HEK293 (cell line): ENCODE measurements at regions not wholly inside any gene's neighbourhood (a gene's known extent, or its start where the extent isn't known, plus 50 kb on each side); places are given as distances from the start of the nearest gene placed in this dataset.
A peak's percentile ranks its signal among the peaks of the same experiment; 100 is the strongest.

Experiments
- CTCF ChIA-PET: fragments of 350-600 bp; formaldehyde crosslinking; extraction: SDS; loops from one replicate; lab custom pipeline; 2021; ENCODE audit warnings: antibody characterized with exemption; lab: Yijun Ruan, JAX
- POLR2A ChIA-PET: fragments of 300-600 bp; formaldehyde crosslinking; extraction: SDS; loops from one replicate; lab custom pipeline; 2020; ENCODE audit warnings: antibody characterized with exemption, inconsistent platforms; lab: Yijun Ruan, JAX
- H3K27ac ChIP-seq: fragments of 200-500 bp; sonication (Bioruptor generic); 2 replicates; pipeline ENCODE4 v1.5.1; 2014; ENCODE audit warnings: low read depth, low read length, control low read depth, inconsistent platforms; ENCODE audit errors: extremely low read depth
- H3K36me3 ChIP-seq, 2 experiments: fragments of 200-500 bp in 1 of 2; sonication (Bioruptor generic) in 1 of 2; 1 replicate in 1 of 2; 2 replicates in 1 of 2; pipeline ENCODE4 v1.5.1; 2014 to 2017; ENCODE audit warnings: inconsistent platforms in 2 of 2, low read length in 2 of 2; ENCODE audit not compliant: control insufficient read depth in 2 of 2, insufficient read depth in 1 of 2
- H3K4me1 ChIP-seq: fragments of 200-500 bp; sonication (Bioruptor generic); 2 replicates; pipeline ENCODE4 v1.5.1; 2014; ENCODE audit warnings: mild to moderate bottlenecking, low read length, inconsistent platforms; ENCODE audit not compliant: control insufficient read depth, insufficient read depth
- H3K4me3 ChIP-seq: 2 replicates; pipeline ENCODE4 v1.5.1; 2011; ENCODE audit warnings: low read depth, mild to moderate bottlenecking, control low read depth, low read length, moderate library complexity
- H3K9me3 ChIP-seq: fragments of 200-500 bp; sonication (Bioruptor generic); 2 replicates; pipeline ENCODE4 v1.5.1; 2014; ENCODE audit warnings: low read depth, low read length, inconsistent platforms; ENCODE audit not compliant: control insufficient read depth, insufficient read depth
- HOXD13 ChIP-seq: sonication (generic); formaldehyde crosslinking; IDR thresholded peaks from 2 replicates; pipeline ENCODE4 v1.8.0; 2022; ENCODE audit warnings: missing genetic modification reagents, borderline replicate concordance
- KLF1 ChIP-seq: fragments of 450-650 bp; formaldehyde crosslinking; IDR thresholded peaks from 2 replicates; pipeline ENCODE4 v1.5.1; 2016; ENCODE audit warnings: missing biosample characterization, missing genetic modification characterization
- KLF8 ChIP-seq: fragments of 450-650 bp; formaldehyde crosslinking; IDR thresholded peaks from 2 replicates; pipeline ENCODE4 v1.5.1; 2016; ENCODE audit warnings: missing biosample characterization, missing genetic modification characterization
- REPIN1 ChIP-seq: fragments of 450-650 bp; formaldehyde crosslinking; IDR thresholded peaks from 2 replicates; pipeline ENCODE4 v1.5.1; 2017; ENCODE audit warnings: missing biosample characterization, missing genetic modification characterization, low read depth
- SETDB1 ChIP-seq: IDR thresholded peaks from one replicate; pipeline ENCODE4 v1.6.1; 2017; ENCODE audit warnings: mild to moderate bottlenecking, low read length, moderate library complexity, mixed read lengths; ENCODE audit not compliant: insufficient read length
- ZBTB21 ChIP-seq: fragments of 450-650 bp; formaldehyde crosslinking; IDR thresholded peaks from 2 replicates; pipeline ENCODE4 v1.5.1; 2017; ENCODE audit warnings: missing biosample characterization, missing genetic modification characterization
- ZEB2 ChIP-seq: fragments of 450-650 bp; formaldehyde crosslinking; IDR thresholded peaks from 2 replicates; pipeline ENCODE4 v1.5.1; 2016; ENCODE audit warnings: missing biosample characterization, missing genetic modification characterization
- ZFP3 ChIP-seq: fragments of 450-650 bp; formaldehyde crosslinking; IDR thresholded peaks from 2 replicates; pipeline ENCODE4 v1.5.1; 2016; ENCODE audit warnings: low read depth, missing biosample characterization, missing genetic modification characterization
- ZIC2 ChIP-seq: fragments of 450-650 bp; formaldehyde crosslinking; IDR thresholded peaks from 2 replicates; pipeline ENCODE4 v1.5.1; 2016; ENCODE audit warnings: missing biosample characterization, missing genetic modification characterization
- ZNF121 ChIP-seq: fragments of 450-650 bp; formaldehyde crosslinking; IDR thresholded peaks from 2 replicates; pipeline ENCODE4 v1.5.1; 2016; ENCODE audit warnings: missing biosample characterization, missing genetic modification characterization
- ZNF133 ChIP-seq: fragments of 450-650 bp; formaldehyde crosslinking; IDR thresholded peaks from 2 replicates; pipeline ENCODE4 v1.5.1; 2016; ENCODE audit warnings: missing biosample characterization, missing genetic modification characterization
- ZNF140 ChIP-seq: fragments of 450-650 bp; formaldehyde crosslinking; IDR thresholded peaks from 2 replicates; pipeline ENCODE4 v1.5.1; 2016; ENCODE audit warnings: missing biosample characterization, missing genetic modification characterization
- ZNF157 ChIP-seq: fragments of 450-650 bp; formaldehyde crosslinking; IDR thresholded peaks from 2 replicates; pipeline ENCODE4 v1.5.1; 2016; ENCODE audit warnings: missing biosample characterization, missing genetic modification characterization
- ZNF174 ChIP-seq: fragments of 450-650 bp; formaldehyde crosslinking; IDR thresholded peaks from 2 replicates; pipeline ENCODE4 v1.5.0; 2017; ENCODE audit warnings: missing biosample characterization, mild to moderate bottlenecking, missing genetic modification characterization
- ZNF211 ChIP-seq: fragments of 450-650 bp; formaldehyde crosslinking; IDR thresholded peaks from 2 replicates; pipeline ENCODE4 v1.5.1; 2016; ENCODE audit warnings: low read depth, missing biosample characterization, missing genetic modification characterization
- ZNF248 ChIP-seq: fragments of 450-650 bp; formaldehyde crosslinking; IDR thresholded peaks from 2 replicates; pipeline ENCODE4 v1.5.1; 2017; ENCODE audit warnings: missing biosample characterization, missing genetic modification characterization
- ZNF324 ChIP-seq: fragments of 450-650 bp; formaldehyde crosslinking; IDR thresholded peaks from 2 replicates; pipeline ENCODE4 v1.5.1; 2016; ENCODE audit warnings: missing biosample characterization, missing genetic modification characterization
- ZNF433 ChIP-seq: fragments of 450-650 bp; formaldehyde crosslinking; IDR thresholded peaks from 2 replicates; pipeline ENCODE4 v1.5.1; 2016; ENCODE audit warnings: missing biosample characterization, missing genetic modification characterization, low read depth
- ZNF624 ChIP-seq: fragments of 450-650 bp; formaldehyde crosslinking; IDR thresholded peaks from 2 replicates; pipeline ENCODE4 v1.5.1; 2017; ENCODE audit warnings: missing biosample characterization, missing genetic modification characterization
- ZNF670 ChIP-seq: fragments of 450-650 bp; formaldehyde crosslinking; IDR thresholded peaks from 2 replicates; pipeline ENCODE4 v1.5.1; 2016; ENCODE audit warnings: missing biosample characterization, missing genetic modification characterization, low read depth
- ZNF701 ChIP-seq: fragments of 450-650 bp; formaldehyde crosslinking; IDR thresholded peaks from 2 replicates; pipeline ENCODE4 v1.5.1; 2016; ENCODE audit warnings: missing biosample characterization, missing genetic modification characterization
- ZNF837 ChIP-seq: fragments of 450-650 bp; formaldehyde crosslinking; IDR thresholded peaks from 2 replicates; pipeline ENCODE4 v1.5.1; 2016; ENCODE audit warnings: missing biosample characterization, missing genetic modification characterization
- ZXDB ChIP-seq: fragments of 450-650 bp; formaldehyde crosslinking; IDR thresholded peaks from 2 replicates; pipeline ENCODE4 v1.5.1; 2016; ENCODE audit warnings: missing biosample characterization, missing genetic modification characterization
- TF ChIP-seq, protein P1 (sequence below): fragments of 450-650 bp; formaldehyde crosslinking; IDR thresholded peaks from 2 replicates; pipeline ENCODE4 v1.5.1; 2016; ENCODE audit warnings: missing biosample characterization, missing genetic modification characterization
- TF ChIP-seq, protein P2 (sequence below): fragments of 450-650 bp; IDR thresholded peaks from 2 replicates; pipeline ENCODE4 v1.5.1; 2018; ENCODE audit warnings: missing biosample characterization, missing genetic modification characterization
- TF ChIP-seq, protein P3 (sequence below): fragments of 450-650 bp; formaldehyde crosslinking; IDR thresholded peaks from 2 replicates; pipeline ENCODE4 v1.5.1; 2016; ENCODE audit warnings: missing biosample characterization, missing genetic modification characterization

DNA sequence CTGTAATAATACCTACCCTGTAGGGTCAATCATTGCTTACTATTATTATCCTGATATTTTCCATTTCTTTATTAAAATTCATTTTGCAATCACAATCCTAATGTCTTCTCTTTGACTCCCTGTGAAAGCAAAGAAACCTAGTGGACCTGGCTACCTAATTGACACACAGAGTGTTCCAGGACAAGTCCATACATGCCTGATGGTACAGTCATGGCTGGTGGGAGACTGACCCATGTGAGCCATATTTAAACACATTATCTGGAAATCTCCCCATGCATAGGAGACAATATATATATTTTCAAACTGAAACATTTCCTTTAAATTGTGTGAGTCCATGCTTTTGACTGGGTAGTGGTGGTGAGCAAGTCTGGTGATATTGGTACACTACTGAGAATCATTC is 230.6 kb upstream of the DACH1 start:
- H3K9me3 ChIP-seq, result no peaks in the 10 kb centered on the region
- H3K4me1 ChIP-seq, result no peaks in the 10 kb centered on the region
- no peaks in the 10 kb centered on the region for H3K36me3 ChIP-seq
- no peak overlapping the region for H3K27ac ChIP-seq
- POLR2A ChIA-PET, result no interaction called here
- TF ChIP-seq ZIC2 (tag by site-specific recombination), result no peak
- peak; percentile 16 for TF ChIP-seq SETDB1
- TF ChIP-seq, all 188 proteins: peak for 1
- H3K4me3 ChIP-seq, result no peak overlapping the region
- CTCF ChIA-PET, result no interaction called here

DNA sequence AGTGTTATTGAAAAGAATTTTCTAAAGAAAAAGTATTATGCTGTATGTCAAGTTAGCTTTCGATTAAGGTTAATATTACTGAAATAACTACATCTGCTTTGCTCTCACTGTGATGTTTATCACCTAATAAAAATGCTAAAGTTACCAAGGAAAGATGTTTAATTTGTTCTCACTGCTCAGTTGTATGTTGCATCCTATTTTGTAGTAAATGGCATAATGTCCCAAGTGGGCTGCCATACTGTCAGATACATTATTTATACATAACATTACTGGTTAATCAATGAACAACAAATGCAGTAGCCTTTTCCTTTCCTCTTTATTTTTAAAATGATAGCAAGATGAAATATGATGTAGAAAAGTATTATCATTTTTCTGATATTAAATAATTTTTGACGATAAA is 226.3 kb upstream of the DACH1 start:
- no peak overlapping the region for H3K27ac ChIP-seq
- no peaks in the 10 kb centered on the region for H3K36me3 ChIP-seq
- no peaks in the 10 kb centered on the region for H3K9me3 ChIP-seq
- ChIA-PET CTCF (interaction anchor here (0.6 kb wide), 1 partner anchor 604 kb away, joined by 3 read pairs; no protein-coding TSS in a partner anchor), POLR2A (no interaction called here)
- no peaks in the 10 kb centered on the region for H3K4me1 ChIP-seq
- TF ChIP-seq ZXDB, result no peak
- no peak for TF ChIP-seq ZFP3 (tag by site-specific recombination)
- TF ChIP-seq ZNF211 (tag by site-specific recombination), result no peak
- no peak for TF ChIP-seq ZNF174
- TF ChIP-seq ZNF624 (tag by site-specific recombination), result no peak
- TF ChIP-seq ZNF701, result no peak
- TF ChIP-seq REPIN1 (tag by site-specific recombination), result no peak
- TF ChIP-seq HOXD13 (CRISPR knock-in tag), result no peak
- TF ChIP-seq ZNF248, result no peak
- TF ChIP-seq, protein P1, sequence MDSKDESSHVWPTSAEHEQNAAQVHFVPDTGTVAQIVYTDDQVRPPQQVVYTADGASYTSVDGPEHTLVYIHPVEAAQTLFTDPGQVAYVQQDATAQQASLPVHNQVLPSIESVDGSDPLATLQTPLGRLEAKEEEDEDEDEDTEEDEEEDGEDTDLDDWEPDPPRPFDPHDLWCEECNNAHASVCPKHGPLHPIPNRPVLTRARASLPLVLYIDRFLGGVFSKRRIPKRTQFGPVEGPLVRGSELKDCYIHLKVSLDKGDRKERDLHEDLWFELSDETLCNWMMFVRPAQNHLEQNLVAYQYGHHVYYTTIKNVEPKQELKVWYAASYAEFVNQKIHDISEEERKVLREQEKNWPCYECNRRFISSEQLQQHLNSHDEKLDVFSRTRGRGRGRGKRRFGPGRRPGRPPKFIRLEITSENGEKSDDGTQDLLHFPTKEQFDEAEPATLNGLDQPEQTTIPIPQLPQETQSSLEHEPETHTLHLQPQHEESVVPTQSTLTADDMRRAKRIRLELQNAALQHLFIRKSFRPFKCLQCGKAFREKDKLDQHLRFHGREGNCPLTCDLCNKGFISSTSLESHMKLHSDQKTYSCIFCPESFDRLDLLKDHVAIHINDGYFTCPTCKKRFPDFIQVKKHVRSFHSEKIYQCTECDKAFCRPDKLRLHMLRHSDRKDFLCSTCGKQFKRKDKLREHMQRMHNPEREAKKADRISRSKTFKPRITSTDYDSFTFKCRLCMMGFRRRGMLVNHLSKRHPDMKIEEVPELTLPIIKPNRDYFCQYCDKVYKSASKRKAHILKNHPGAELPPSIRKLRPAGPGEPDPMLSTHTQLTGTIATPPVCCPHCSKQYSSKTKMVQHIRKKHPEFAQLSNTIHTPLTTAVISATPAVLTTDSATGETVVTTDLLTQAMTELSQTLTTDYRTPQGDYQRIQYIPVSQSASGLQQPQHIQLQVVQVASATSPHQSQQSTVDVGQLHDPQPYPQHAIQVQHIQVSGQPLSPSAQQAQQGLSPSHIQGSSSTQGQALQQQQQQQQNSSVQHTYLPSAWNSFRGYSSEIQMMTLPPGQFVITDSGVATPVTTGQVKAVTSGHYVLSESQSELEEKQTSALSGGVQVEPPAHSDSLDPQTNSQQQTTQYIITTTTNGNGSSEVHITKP, result no peak
- TF ChIP-seq ZNF140 (tag by site-specific recombination), result no peak
- TF ChIP-seq ZIC2 (tag by site-specific recombination), result no peak
- TF ChIP-seq KLF1 (tag by site-specific recombination), result no peak
- no peak for TF ChIP-seq ZNF433 (tag by site-specific recombination)
- TF ChIP-seq ZNF670 (tag by site-specific recombination), result no peak
- no peak for TF ChIP-seq ZNF121
- TF ChIP-seq ZEB2 (tag by site-specific recombination), result no peak
- TF ChIP-seq ZNF133 (tag by site-specific recombination), result no peak
- TF ChIP-seq ZBTB21 (tag by site-specific recombination), result no peak
- no peak overlapping the region for H3K4me3 ChIP-seq

DNA sequence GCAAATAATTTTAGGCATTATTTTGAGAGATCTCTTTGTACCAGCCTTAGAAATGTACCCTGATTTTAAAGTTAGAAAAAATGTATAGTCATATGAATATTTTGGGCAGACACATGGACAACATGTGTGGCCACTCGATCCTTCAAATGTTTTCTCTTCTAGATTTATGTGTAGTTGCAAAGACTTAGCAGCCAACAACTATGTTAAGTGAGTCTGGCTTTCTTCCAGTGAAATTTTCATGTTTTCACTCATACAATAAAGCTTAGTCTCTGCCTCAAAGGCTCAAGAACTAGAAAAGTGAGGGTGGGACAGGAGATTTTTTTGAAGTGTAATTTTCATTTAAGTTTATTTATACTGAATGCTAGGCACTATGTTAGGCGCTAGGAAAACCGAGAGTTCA is 207.7 kb upstream of the DACH1 start:
- no peaks in the 10 kb centered on the region for H3K9me3 ChIP-seq
- H3K27ac ChIP-seq, result no peak overlapping the region
- no peaks in the 10 kb centered on the region for H3K4me1 ChIP-seq
- POLR2A ChIA-PET, result no interaction called here
- CTCF ChIA-PET, result no interaction called here
- no peak for TF ChIP-seq ZNF624 (tag by site-specific recombination)
- TF ChIP-seq ZNF174, result no peak
- no peak for TF ChIP-seq ZNF324 (tag by site-specific recombination)
- TF ChIP-seq, protein P2, sequence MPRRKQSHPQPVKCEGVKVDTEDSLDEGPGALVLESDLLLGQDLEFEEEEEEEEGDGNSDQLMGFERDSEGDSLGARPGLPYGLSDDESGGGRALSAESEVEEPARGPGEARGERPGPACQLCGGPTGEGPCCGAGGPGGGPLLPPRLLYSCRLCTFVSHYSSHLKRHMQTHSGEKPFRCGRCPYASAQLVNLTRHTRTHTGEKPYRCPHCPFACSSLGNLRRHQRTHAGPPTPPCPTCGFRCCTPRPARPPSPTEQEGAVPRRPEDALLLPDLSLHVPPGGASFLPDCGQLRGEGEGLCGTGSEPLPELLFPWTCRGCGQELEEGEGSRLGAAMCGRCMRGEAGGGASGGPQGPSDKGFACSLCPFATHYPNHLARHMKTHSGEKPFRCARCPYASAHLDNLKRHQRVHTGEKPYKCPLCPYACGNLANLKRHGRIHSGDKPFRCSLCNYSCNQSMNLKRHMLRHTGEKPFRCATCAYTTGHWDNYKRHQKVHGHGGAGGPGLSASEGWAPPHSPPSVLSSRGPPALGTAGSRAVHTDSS (tag by site-specific recombination), result no peak
- no peak for TF ChIP-seq KLF8 (tag by site-specific recombination)
- TF ChIP-seq ZNF157 (tag by site-specific recombination), result no peak
- TF ChIP-seq, protein P3, sequence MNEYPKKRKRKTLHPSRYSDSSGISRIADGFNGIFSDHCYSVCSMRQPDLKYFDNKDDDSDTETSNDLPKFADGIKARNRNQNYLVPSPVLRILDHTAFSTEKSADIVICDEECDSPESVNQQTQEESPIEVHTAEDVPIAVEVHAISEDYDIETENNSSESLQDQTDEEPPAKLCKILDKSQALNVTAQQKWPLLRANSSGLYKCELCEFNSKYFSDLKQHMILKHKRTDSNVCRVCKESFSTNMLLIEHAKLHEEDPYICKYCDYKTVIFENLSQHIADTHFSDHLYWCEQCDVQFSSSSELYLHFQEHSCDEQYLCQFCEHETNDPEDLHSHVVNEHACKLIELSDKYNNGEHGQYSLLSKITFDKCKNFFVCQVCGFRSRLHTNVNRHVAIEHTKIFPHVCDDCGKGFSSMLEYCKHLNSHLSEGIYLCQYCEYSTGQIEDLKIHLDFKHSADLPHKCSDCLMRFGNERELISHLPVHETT (tag by site-specific recombination), result no peak
- TF ChIP-seq ZNF837 (tag by site-specific recombination), result no peak
- H3K4me3 ChIP-seq, result no peak overlapping the region
- no peaks in the 10 kb centered on the region for H3K36me3 ChIP-seq
